Glutamatergic neuron (in vitro differentiated cells): ENCODE measurements at regions not wholly inside any gene's neighbourhood (a gene's known extent, or its start where the extent isn't known, plus 50 kb on each side); places are given as distances from the start of the nearest gene placed in this dataset.
"Not testable (repeated sequence)": the region's sequence is repeated elsewhere in the genome, so short reads cannot be mapped to it uniquely, and the experiment has no call there.

Experiments
- DNase-seq: peaks from one replicate; pipeline ENCODE4 v3.0.0; 2022
- H3K27ac Mint-ChIP-seq: one replicate; pipeline ENCODE4 v1.8.0; 2020; ENCODE audit warnings: mild to moderate bottlenecking, mixed read lengths, inconsistent platforms; ENCODE audit not compliant: unreplicated experiment
- H3K27me3 Mint-ChIP-seq: one replicate; pipeline ENCODE4 v1.8.0; 2020; ENCODE audit warnings: mild to moderate bottlenecking, moderate library complexity, mixed read lengths, inconsistent platforms; ENCODE audit not compliant: unreplicated experiment
- H3K36me3 Mint-ChIP-seq: one replicate; pipeline ENCODE4 v1.8.0; 2020; ENCODE audit warnings: mild to moderate bottlenecking, mixed read lengths, inconsistent platforms; ENCODE audit not compliant: unreplicated experiment
- H3K4me1 Mint-ChIP-seq: one replicate; pipeline ENCODE4 v1.8.0; 2020; ENCODE audit warnings: mild to moderate bottlenecking, low read depth, mixed read lengths, inconsistent platforms; ENCODE audit not compliant: unreplicated experiment
- H3K4me3 Mint-ChIP-seq: one replicate; pipeline ENCODE4 v1.8.0; 2020; ENCODE audit warnings: mild to moderate bottlenecking, mixed read lengths, inconsistent platforms; ENCODE audit not compliant: unreplicated experiment
- H3K9me3 Mint-ChIP-seq: one replicate; pipeline ENCODE4 v1.8.0; 2020; ENCODE audit warnings: mild to moderate bottlenecking, moderate library complexity, mixed read lengths, inconsistent platforms; ENCODE audit not compliant: unreplicated experiment

GRCh38 chr7:76807588-76808100 is 180.6 kb upstream of the POMZP3 start:
- not testable (repeated sequence) for H3K36me3 Mint-ChIP-seq, H3K4me3 Mint-ChIP-seq, H3K27ac Mint-ChIP-seq, H3K9me3 Mint-ChIP-seq, H3K4me1 Mint-ChIP-seq, DNase-seq, H3K27me3 Mint-ChIP-seq

GRCh38 chr7:76806460-76806859 is 179.4 kb upstream of the POMZP3 start:
- not testable (repeated sequence) for H3K27me3 Mint-ChIP-seq, DNase-seq, H3K9me3 Mint-ChIP-seq, H3K4me3 Mint-ChIP-seq, H3K4me1 Mint-ChIP-seq, H3K36me3 Mint-ChIP-seq, H3K27ac Mint-ChIP-seq

GRCh38 chr7:76806010-76806409 is 178.9 kb upstream of the POMZP3 start:
- not testable (repeated sequence) for H3K27ac Mint-ChIP-seq, H3K9me3 Mint-ChIP-seq, H3K4me3 Mint-ChIP-seq

GRCh38 chr7:76805262-76805661 is 178.2 kb upstream of the POMZP3 start:
- not testable (repeated sequence) for DNase-seq, H3K36me3 Mint-ChIP-seq, H3K27ac Mint-ChIP-seq, H3K4me1 Mint-ChIP-seq, H3K9me3 Mint-ChIP-seq, H3K27me3 Mint-ChIP-seq, H3K4me3 Mint-ChIP-seq

More at GRCh38 chr7:76806010-76806409, 178.9 kb upstream of the POMZP3 start:
- DNase-seq, H3K4me1 Mint-ChIP-seq, H3K36me3 Mint-ChIP-seq, H3K27me3 Mint-ChIP-seq: not testable (repeated sequence)

- not testable (repeated sequence) for DNase-seq, H3K4me3 Mint-ChIP-seq, H3K9me3 Mint-ChIP-seq, H3K27ac Mint-ChIP-seq, H3K4me1 Mint-ChIP-seq, H3K27me3 Mint-ChIP-seq, H3K36me3 Mint-ChIP-seq
Observed at GRCh38 chr7:76797639-76798038, 170.6 kb upstream of the POMZP3 start.

- not testable (repeated sequence) for H3K4me3 Mint-ChIP-seq, H3K27me3 Mint-ChIP-seq, H3K36me3 Mint-ChIP-seq, DNase-seq, H3K27ac Mint-ChIP-seq, H3K9me3 Mint-ChIP-seq, H3K4me1 Mint-ChIP-seq
Observed at GRCh38 chr7:76780693-76781092, 153.6 kb upstream of the POMZP3 start.

- H3K4me3 Mint-ChIP-seq, DNase-seq, H3K4me1 Mint-ChIP-seq, H3K27ac Mint-ChIP-seq, H3K9me3 Mint-ChIP-seq, H3K36me3 Mint-ChIP-seq, H3K27me3 Mint-ChIP-seq: not testable (repeated sequence)
Observed at GRCh38 chr7:76774279-76774678, 147.2 kb upstream of the POMZP3 start.

GRCh38 chr7:76771980-76772379 is 144.9 kb upstream of the POMZP3 start:
- not testable (repeated sequence) for H3K4me3 Mint-ChIP-seq, H3K36me3 Mint-ChIP-seq, H3K4me1 Mint-ChIP-seq, H3K27me3 Mint-ChIP-seq, H3K27ac Mint-ChIP-seq, DNase-seq, H3K9me3 Mint-ChIP-seq

GRCh38 chr7:76763977-76764376 is 136.9 kb upstream of the POMZP3 start:
- H3K4me1 Mint-ChIP-seq, H3K27me3 Mint-ChIP-seq, H3K36me3 Mint-ChIP-seq, DNase-seq, H3K9me3 Mint-ChIP-seq, H3K4me3 Mint-ChIP-seq, H3K27ac Mint-ChIP-seq: not testable (repeated sequence)

GRCh38 chr7:76760546-76761220 is 133.6 kb upstream of the POMZP3 start:
- H3K27me3 Mint-ChIP-seq, H3K36me3 Mint-ChIP-seq, H3K27ac Mint-ChIP-seq, H3K4me3 Mint-ChIP-seq, DNase-seq, H3K9me3 Mint-ChIP-seq, H3K4me1 Mint-ChIP-seq: not testable (repeated sequence)

- not testable (repeated sequence) for H3K36me3 Mint-ChIP-seq, H3K4me3 Mint-ChIP-seq, DNase-seq, H3K4me1 Mint-ChIP-seq, H3K27me3 Mint-ChIP-seq, H3K9me3 Mint-ChIP-seq, H3K27ac Mint-ChIP-seq
Observed at GRCh38 chr7:76739538-76739937, 112.5 kb upstream of the POMZP3 start.

- DNase-seq, H3K27ac Mint-ChIP-seq, H3K4me1 Mint-ChIP-seq, H3K4me3 Mint-ChIP-seq, H3K27me3 Mint-ChIP-seq, H3K36me3 Mint-ChIP-seq, H3K9me3 Mint-ChIP-seq: not testable (repeated sequence)
Observed at GRCh38 chr7:76736724-76737123, 109.6 kb upstream of the POMZP3 start.

GRCh38 chr7:76736091-76736490 is 109.0 kb upstream of the POMZP3 start:
- not testable (repeated sequence) for H3K9me3 Mint-ChIP-seq, H3K36me3 Mint-ChIP-seq, DNase-seq, H3K27me3 Mint-ChIP-seq, H3K4me3 Mint-ChIP-seq, H3K4me1 Mint-ChIP-seq, H3K27ac Mint-ChIP-seq
